ENCODE measurements at regions not wholly inside any gene's neighbourhood (a gene's known extent, or its start where the extent isn't known, plus 50 kb on each side); places are given as distances from the start of the nearest gene placed in this dataset.

DNA sequence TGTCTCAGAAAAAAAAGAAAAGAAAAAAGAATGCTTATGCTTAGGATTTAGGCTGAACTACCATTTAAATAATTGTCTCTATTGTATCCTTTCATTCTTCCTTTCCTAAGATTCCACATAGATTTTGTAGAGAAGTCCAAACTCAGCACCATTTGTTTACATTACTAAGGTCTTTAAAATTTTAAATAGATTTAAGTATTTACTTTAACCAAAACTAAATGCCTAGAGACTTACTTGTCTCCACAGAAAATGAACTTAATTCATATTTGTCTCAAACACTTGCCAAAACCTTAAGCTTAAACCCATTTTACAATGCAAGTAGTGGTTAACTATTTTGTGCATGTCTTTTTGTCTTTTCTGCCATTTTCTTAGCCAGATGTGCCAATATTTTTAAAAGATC, 54.1 kb upstream of the ABI1 start:
- TF ChIP-seq POLR2A (IDR thresholded peaks at IDR 0.05; ENCODE audit: low read length): no peak
- no peak for TF ChIP-seq GATA1 (IDR thresholded peaks at IDR 0.05; ENCODE audit: low read depth, low read length)
- no peak for DNase-seq

DNA sequence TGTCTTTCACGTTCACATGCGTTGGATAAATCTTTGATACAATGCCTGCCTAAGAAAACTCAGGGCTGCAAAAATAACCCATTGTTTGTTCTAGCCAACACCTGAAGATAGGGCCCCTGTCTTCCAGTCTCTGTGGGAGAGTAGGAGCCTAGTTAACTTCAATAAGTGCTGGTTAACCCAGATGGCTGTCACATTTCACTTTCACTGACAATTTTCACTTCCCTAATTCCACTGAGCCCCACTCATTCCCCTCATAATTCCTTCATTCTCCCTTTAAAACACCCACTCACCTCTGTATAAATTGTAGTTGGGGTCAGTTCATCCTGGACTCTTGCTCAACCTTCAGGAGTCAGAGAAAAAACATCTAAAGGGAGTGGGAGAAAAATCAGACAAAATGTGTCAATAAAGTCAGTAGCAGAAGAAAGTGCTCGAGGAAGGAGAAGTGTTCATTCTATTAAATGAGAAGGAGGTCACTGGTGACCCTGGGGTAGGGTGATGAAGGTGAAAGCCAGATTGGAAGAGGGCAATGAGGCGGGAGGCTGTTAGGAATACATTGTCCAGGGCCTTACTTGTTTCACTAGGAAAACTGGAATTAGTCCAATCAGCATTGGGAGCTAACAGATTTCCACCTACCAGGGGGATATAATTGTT, 51.2 kb upstream of the ABI1 start:
- no peak for DNase-seq
- TF ChIP-seq POLR2A (IDR thresholded peaks at IDR 0.05; ENCODE audit: low read length) (no peak), GATA1 (IDR thresholded peaks at IDR 0.05; ENCODE audit: low read depth, low read length) (no peak)

All from erythroblast (primary cell).